Spleen (tissue), 7 donors: ENCODE measurements at regions not wholly inside any gene's neighbourhood (a gene's known extent, or its start where the extent isn't known, plus 50 kb on each side); places are given as distances from the start of the nearest gene placed in this dataset.

Source experiments
- CTCF ChIP-seq, 11 experiments: fragments of 200-600 bp in 7 of 11; fragments of 450-650 bp in 4 of 11; sonication (generic) in 4 of 11; IDR thresholded peaks in 8 of 11; conservative IDR thresholded peaks in 3 of 11; 1 replicate in 7 of 11; 2 replicates in 4 of 11; pipeline versions ENCODE4 v1.4.0 to v1.8.0; 2016 to 2021; ENCODE audit warnings: antibody characterized with exemption in 11 of 11, inconsistent platforms in 4 of 11, mild to moderate bottlenecking in 1 of 11
- POLR2A ChIP-seq, 3 donors: fragments of 450-650 bp; IDR thresholded peaks; one replicate each; pipeline ENCODE4 v1.5.1; 2017; ENCODE audit warnings: antibody characterized with exemption in 3 of 3, mild to moderate bottlenecking in 1 of 3
- POLR2AphosphoS5 ChIP-seq, 3 donors: sonication (generic); formaldehyde crosslinking; IDR thresholded peaks; one replicate each; pipeline ENCODE4 v1.5.1; 2017; ENCODE audit warnings: antibody characterized with exemption in 3 of 3
- donor health status: DM: no; HTN: no; CAD: no; lungs with moderate emphysema.
- donor health status: DM: no; HTN: no; CAD: no.
- donor health status: DM: no; HTN: no; CAD: no.

- TF ChIP-seq CTCF (IDR thresholded peaks at IDR 0.05 in 8 of 11, conservative IDR thresholded peaks at IDR 0.05 in 3 of 11), result no peak
- TF ChIP-seq POLR2AphosphoS5 (IDR thresholded peaks at IDR 0.05), result no peak
- no peak for TF ChIP-seq POLR2A (IDR thresholded peaks at IDR 0.05)
These were observed 129.3 kb upstream of the STC2 start for GRCh38 chr5:173457482-173457881.
